ENCODE measurements at regions not wholly inside any gene's neighbourhood (a gene's known extent, or its start where the extent isn't known, plus 50 kb on each side); places are given as distances from the start of the nearest gene placed in this dataset.

- TF ChIP-seq, protein P1, sequence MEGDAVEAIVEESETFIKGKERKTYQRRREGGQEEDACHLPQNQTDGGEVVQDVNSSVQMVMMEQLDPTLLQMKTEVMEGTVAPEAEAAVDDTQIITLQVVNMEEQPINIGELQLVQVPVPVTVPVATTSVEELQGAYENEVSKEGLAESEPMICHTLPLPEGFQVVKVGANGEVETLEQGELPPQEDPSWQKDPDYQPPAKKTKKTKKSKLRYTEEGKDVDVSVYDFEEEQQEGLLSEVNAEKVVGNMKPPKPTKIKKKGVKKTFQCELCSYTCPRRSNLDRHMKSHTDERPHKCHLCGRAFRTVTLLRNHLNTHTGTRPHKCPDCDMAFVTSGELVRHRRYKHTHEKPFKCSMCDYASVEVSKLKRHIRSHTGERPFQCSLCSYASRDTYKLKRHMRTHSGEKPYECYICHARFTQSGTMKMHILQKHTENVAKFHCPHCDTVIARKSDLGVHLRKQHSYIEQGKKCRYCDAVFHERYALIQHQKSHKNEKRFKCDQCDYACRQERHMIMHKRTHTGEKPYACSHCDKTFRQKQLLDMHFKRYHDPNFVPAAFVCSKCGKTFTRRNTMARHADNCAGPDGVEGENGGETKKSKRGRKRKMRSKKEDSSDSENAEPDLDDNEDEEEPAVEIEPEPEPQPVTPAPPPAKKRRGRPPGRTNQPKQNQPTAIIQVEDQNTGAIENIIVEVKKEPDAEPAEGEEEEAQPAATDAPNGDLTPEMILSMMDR (IDR thresholded peaks at IDR 0.05): no peak
- TF ChIP-seq EZH2 (IDR thresholded peaks at IDR 0.05; ENCODE audit: borderline replicate concordance, insufficient read depth, low read depth, low read length, poor library complexity, severe bottlenecking): no peak
Observed at GRCh38 chr4:30667919-30668318, 52.2 kb upstream of the PCDH7 start.

Measured in B cell (primary cell).